HEK293 (cell line): ENCODE measurements at regions not wholly inside any gene's neighbourhood (a gene's known extent, or its start where the extent isn't known, plus 50 kb on each side); places are given as distances from the start of the nearest gene placed in this dataset.

Experiments
- CTCF ChIA-PET: fragments of 350-600 bp; formaldehyde crosslinking; extraction: SDS; loops from one replicate; lab custom pipeline; 2021; ENCODE audit warnings: antibody characterized with exemption; lab: Yijun Ruan, JAX
- POLR2A ChIA-PET: fragments of 300-600 bp; formaldehyde crosslinking; extraction: SDS; loops from one replicate; lab custom pipeline; 2020; ENCODE audit warnings: antibody characterized with exemption, inconsistent platforms; lab: Yijun Ruan, JAX
- H3K27ac ChIP-seq: fragments of 200-500 bp; sonication (Bioruptor generic); 2 replicates; pipeline ENCODE4 v1.5.1; 2014; ENCODE audit warnings: low read depth, low read length, control low read depth, inconsistent platforms; ENCODE audit errors: extremely low read depth
- H3K36me3 ChIP-seq, 2 experiments: fragments of 200-500 bp in 1 of 2; sonication (Bioruptor generic) in 1 of 2; 1 replicate in 1 of 2; 2 replicates in 1 of 2; pipeline ENCODE4 v1.5.1; 2014 to 2017; ENCODE audit warnings: inconsistent platforms in 2 of 2, low read length in 2 of 2; ENCODE audit not compliant: control insufficient read depth in 2 of 2, insufficient read depth in 1 of 2
- H3K4me1 ChIP-seq: fragments of 200-500 bp; sonication (Bioruptor generic); 2 replicates; pipeline ENCODE4 v1.5.1; 2014; ENCODE audit warnings: mild to moderate bottlenecking, low read length, inconsistent platforms; ENCODE audit not compliant: control insufficient read depth, insufficient read depth
- H3K4me3 ChIP-seq: 2 replicates; pipeline ENCODE4 v1.5.1; 2011; ENCODE audit warnings: low read depth, mild to moderate bottlenecking, control low read depth, low read length, moderate library complexity
- H3K9me3 ChIP-seq: fragments of 200-500 bp; sonication (Bioruptor generic); 2 replicates; pipeline ENCODE4 v1.5.1; 2014; ENCODE audit warnings: low read depth, low read length, inconsistent platforms; ENCODE audit not compliant: control insufficient read depth, insufficient read depth
- GLI2 ChIP-seq: fragments of 450-650 bp; formaldehyde crosslinking; IDR thresholded peaks from 2 replicates; pipeline ENCODE4; 2017; ENCODE audit warnings: missing biosample characterization, missing genetic modification characterization, low read depth, borderline replicate concordance
- TRIM28 ChIP-seq: IDR thresholded peaks from 2 replicates; pipeline ENCODE4 v1.6.1; 2011; ENCODE audit warnings: low read length, control low read depth, borderline replicate concordance
- ZNF140 ChIP-seq: fragments of 450-650 bp; formaldehyde crosslinking; IDR thresholded peaks from 2 replicates; pipeline ENCODE4 v1.5.1; 2016; ENCODE audit warnings: missing biosample characterization, missing genetic modification characterization
- ZNF169 ChIP-seq: fragments of 450-650 bp; formaldehyde crosslinking; IDR thresholded peaks from 2 replicates; pipeline ENCODE4 v1.5.1; 2016; ENCODE audit warnings: missing biosample characterization, missing genetic modification characterization
- ZNF174 ChIP-seq: fragments of 450-650 bp; formaldehyde crosslinking; IDR thresholded peaks from 2 replicates; pipeline ENCODE4 v1.5.0; 2017; ENCODE audit warnings: missing biosample characterization, mild to moderate bottlenecking, missing genetic modification characterization
- ZNF175 ChIP-seq: fragments of 450-650 bp; formaldehyde crosslinking; IDR thresholded peaks from 2 replicates; pipeline ENCODE4 v1.5.1; 2016; ENCODE audit warnings: missing biosample characterization, missing genetic modification characterization
- ZNF2 ChIP-seq: fragments of 450-650 bp; formaldehyde crosslinking; IDR thresholded peaks from 2 replicates; pipeline ENCODE4 v1.5.1; 2016; ENCODE audit warnings: missing biosample characterization, missing genetic modification characterization
- ZNF248 ChIP-seq: fragments of 450-650 bp; formaldehyde crosslinking; IDR thresholded peaks from 2 replicates; pipeline ENCODE4 v1.5.1; 2017; ENCODE audit warnings: missing biosample characterization, missing genetic modification characterization
- ZNF274 ChIP-seq, 2 experiments: fragments of 200-500 bp in 1 of 2; fragments of 450-650 bp in 1 of 2; sonication (Bioruptor generic) in 1 of 2; formaldehyde crosslinking in 1 of 2; IDR thresholded peaks; 2 replicates each; pipeline versions ENCODE4 v1.5.1 to v1.6.1; 2014 to 2016; ENCODE audit warnings: borderline replicate concordance in 1 of 2, inconsistent platforms in 1 of 2, low read length in 1 of 2, missing biosample characterization in 1 of 2, missing genetic modification characterization in 1 of 2
- ZNF324 ChIP-seq: fragments of 450-650 bp; formaldehyde crosslinking; IDR thresholded peaks from 2 replicates; pipeline ENCODE4 v1.5.1; 2016; ENCODE audit warnings: missing biosample characterization, missing genetic modification characterization
- ZNF341 ChIP-seq: fragments of 450-650 bp; formaldehyde crosslinking; IDR thresholded peaks from 2 replicates; pipeline ENCODE4; 2016; ENCODE audit warnings: low read depth, missing biosample characterization, missing genetic modification characterization
- ZNF354C ChIP-seq: fragments of 450-650 bp; formaldehyde crosslinking; IDR thresholded peaks from 2 replicates; pipeline ENCODE4 v1.5.1; 2016; ENCODE audit warnings: missing biosample characterization, missing genetic modification characterization, low read depth, borderline replicate concordance
- ZNF394 ChIP-seq: fragments of 450-650 bp; formaldehyde crosslinking; IDR thresholded peaks from 2 replicates; pipeline ENCODE4 v1.5.1; 2016; ENCODE audit warnings: missing biosample characterization, missing genetic modification characterization, mild to moderate bottlenecking, moderate library complexity, borderline replicate concordance
- ZNF654 ChIP-seq: fragments of 450-650 bp; formaldehyde crosslinking; IDR thresholded peaks from 2 replicates; pipeline ENCODE4 v1.5.1; 2016; ENCODE audit warnings: low read depth, missing biosample characterization, missing genetic modification characterization
- ZSCAN16 ChIP-seq: fragments of 450-650 bp; formaldehyde crosslinking; IDR thresholded peaks from 2 replicates; pipeline ENCODE4 v1.5.1; 2016; ENCODE audit warnings: missing biosample characterization, missing genetic modification characterization
- TF ChIP-seq, protein P1 (sequence below): fragments of 450-650 bp; formaldehyde crosslinking; conservative IDR thresholded peaks from 2 replicates; pipeline ENCODE4 v1.5.1; 2016; ENCODE audit warnings: low read depth, missing biosample characterization, missing genetic modification characterization
- TF ChIP-seq, protein P2 (sequence below): fragments of 450-650 bp; formaldehyde crosslinking; IDR thresholded peaks from 2 replicates; pipeline ENCODE4; 2016; ENCODE audit warnings: missing biosample characterization, missing genetic modification characterization
- TF ChIP-seq, protein P3 (sequence below): IDR thresholded peaks from 2 replicates; pipeline ENCODE4 v1.6.1; 2011; ENCODE audit warnings: mild to moderate bottlenecking, low read depth, low read length, borderline replicate concordance
- TF ChIP-seq, protein P4 (sequence below): fragments of 450-650 bp; formaldehyde crosslinking; conservative IDR thresholded peaks from 2 replicates; pipeline ENCODE4 v1.5.1; 2016; ENCODE audit warnings: low read depth, missing biosample characterization, missing genetic modification characterization

DNA sequence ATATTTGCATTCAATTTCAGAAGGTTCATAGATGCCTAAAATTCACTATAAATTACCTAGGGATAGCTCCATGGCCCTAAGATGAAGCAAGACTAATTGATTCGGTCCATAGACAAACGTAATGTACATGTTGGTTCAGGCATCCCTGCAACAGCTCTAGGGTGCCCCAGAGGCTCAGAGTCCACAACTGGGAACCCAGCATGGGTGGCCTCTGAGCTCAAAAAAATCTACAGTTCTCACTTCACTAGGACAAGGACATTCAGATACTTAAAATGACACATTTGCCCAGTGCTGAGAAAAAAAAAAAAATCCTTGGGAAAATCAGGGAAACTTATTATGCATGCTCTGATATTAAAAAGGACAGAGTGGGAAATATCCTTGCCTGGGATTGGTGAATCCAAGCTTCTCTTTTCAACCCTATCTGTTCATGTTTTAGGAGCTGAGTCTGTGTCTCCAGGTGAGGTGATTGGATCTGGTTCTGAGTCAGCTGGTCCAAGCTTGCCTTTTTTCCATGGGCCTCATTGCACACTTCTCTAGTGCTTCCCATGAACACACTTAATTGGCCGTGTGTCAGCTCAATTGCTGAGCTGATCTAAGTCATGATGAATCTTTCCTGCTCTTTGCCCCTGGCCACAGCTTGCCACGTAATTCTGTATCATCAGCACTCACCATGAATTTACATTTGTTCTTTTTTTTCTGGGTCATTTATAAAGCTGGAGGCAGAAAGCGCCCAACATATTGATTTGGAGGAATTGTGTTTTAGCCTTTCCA, 116.3 kb upstream of the RCN1 start:
- H3K4me1 ChIP-seq: no peaks in the 10 kb centered on the region
- H3K9me3 ChIP-seq: no peaks in the 10 kb centered on the region
- CTCF ChIA-PET: interaction anchor here (0.6 to 3.5 kb wide), 3 partner anchors 8 to 17 kb away, joined by 3 to 18 read pairs (median 9); no protein-coding TSS in a partner anchor
- H3K4me3 ChIP-seq: no peak overlapping the region
- POLR2A ChIA-PET: no interaction called here
- H3K36me3 ChIP-seq: no peaks in the 10 kb centered on the region
- no peak overlapping the region for H3K27ac ChIP-seq
- TF ChIP-seq, protein P1, sequence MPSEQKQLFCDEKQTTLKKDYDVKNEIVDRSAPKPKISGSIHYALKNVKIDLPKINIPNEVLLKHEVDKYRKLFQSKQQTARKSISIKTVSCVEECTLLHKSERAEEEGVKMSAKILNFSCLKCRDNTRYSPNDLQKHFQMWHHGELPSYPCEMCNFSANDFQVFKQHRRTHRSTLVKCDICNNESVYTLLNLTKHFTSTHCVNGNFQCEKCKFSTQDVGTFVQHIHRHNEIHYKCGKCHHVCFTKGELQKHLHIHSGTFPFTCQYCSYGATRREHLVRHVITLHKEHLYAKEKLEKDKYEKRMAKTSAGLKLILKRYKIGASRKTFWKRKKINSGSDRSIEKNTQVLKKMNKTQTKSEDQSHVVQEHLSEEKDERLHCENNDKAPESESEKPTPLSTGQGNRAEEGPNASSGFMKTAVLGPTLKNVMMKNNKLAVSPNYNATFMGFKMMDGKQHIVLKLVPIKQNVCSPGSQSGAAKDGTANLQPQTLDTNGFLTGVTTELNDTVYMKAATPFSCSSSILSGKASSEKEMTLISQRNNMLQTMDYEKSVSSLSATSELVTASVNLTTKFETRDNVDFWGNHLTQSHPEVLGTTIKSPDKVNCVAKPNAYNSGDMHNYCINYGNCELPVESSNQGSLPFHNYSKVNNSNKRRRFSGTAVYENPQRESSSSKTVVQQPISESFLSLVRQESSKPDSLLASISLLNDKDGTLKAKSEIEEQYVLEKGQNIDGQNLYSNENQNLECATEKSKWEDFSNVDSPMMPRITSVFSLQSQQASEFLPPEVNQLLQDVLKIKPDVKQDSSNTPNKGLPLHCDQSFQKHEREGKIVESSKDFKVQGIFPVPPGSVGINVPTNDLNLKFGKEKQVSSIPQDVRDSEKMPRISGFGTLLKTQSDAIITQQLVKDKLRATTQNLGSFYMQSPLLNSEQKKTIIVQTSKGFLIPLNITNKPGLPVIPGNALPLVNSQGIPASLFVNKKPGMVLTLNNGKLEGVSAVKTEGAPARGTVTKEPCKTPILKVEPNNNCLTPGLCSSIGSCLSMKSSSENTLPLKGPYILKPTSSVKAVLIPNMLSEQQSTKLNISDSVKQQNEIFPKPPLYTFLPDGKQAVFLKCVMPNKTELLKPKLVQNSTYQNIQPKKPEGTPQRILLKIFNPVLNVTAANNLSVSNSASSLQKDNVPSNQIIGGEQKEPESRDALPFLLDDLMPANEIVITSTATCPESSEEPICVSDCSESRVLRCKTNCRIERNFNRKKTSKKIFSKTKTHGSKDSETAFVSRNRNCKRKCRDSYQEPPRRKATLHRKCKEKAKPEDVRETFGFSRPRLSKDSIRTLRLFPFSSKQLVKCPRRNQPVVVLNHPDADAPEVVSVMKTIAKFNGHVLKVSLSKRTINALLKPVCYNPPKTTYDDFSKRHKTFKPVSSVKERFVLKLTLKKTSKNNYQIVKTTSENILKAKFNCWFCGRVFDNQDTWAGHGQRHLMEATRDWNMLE (tag by site-specific recombination): no peak
- TF ChIP-seq ZNF248 (tag by site-specific recombination) (no peak), ZNF394 (tag by site-specific recombination) (no peak), ZNF169 (tag by site-specific recombination) (no peak), ZNF341 (tag by site-specific recombination) (no peak), ZSCAN16 (tag by site-specific recombination) (no peak), TRIM28 (no peak), ZNF174 (no peak), ZNF274 (IDR thresholded peaks at IDR 0.05; ENCODE audit: low read length) (no peak), ZNF274 (tag by site-specific recombination; IDR thresholded peaks at IDR 0.05; ENCODE audit: borderline replicate concordance) (no peak), ZNF2 (no peak), ZNF324 (tag by site-specific recombination) (no peak), ZNF654 (no peak), ZNF140 (tag by site-specific recombination) (no peak), GLI2 (tag by site-specific recombination) (no peak), ZNF354C (tag by site-specific recombination) (no peak), ZNF175 (tag by site-specific recombination) (no peak)
- TF ChIP-seq, protein P2, sequence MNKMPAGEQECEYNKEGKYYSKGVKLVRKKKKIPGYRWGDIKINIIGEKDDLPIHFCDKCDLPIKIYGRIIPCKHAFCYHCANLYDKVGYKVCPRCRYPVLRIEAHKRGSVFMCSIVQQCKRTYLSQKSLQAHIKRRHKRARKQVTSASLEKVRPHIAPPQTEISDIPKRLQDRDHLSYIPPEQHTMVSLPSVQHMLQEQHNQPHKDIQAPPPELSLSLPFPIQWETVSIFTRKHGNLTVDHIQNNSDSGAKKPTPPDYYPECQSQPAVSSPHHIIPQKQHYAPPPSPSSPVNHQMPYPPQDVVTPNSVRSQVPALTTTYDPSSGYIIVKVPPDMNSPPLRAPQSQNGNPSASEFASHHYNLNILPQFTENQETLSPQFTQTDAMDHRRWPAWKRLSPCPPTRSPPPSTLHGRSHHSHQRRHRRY (tag by site-specific recombination): no peak
- TF ChIP-seq, protein P3, sequence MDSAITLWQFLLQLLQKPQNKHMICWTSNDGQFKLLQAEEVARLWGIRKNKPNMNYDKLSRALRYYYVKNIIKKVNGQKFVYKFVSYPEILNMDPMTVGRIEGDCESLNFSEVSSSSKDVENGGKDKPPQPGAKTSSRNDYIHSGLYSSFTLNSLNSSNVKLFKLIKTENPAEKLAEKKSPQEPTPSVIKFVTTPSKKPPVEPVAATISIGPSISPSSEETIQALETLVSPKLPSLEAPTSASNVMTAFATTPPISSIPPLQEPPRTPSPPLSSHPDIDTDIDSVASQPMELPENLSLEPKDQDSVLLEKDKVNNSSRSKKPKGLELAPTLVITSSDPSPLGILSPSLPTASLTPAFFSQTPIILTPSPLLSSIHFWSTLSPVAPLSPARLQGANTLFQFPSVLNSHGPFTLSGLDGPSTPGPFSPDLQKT: no peak
- TF ChIP-seq, protein P4, sequence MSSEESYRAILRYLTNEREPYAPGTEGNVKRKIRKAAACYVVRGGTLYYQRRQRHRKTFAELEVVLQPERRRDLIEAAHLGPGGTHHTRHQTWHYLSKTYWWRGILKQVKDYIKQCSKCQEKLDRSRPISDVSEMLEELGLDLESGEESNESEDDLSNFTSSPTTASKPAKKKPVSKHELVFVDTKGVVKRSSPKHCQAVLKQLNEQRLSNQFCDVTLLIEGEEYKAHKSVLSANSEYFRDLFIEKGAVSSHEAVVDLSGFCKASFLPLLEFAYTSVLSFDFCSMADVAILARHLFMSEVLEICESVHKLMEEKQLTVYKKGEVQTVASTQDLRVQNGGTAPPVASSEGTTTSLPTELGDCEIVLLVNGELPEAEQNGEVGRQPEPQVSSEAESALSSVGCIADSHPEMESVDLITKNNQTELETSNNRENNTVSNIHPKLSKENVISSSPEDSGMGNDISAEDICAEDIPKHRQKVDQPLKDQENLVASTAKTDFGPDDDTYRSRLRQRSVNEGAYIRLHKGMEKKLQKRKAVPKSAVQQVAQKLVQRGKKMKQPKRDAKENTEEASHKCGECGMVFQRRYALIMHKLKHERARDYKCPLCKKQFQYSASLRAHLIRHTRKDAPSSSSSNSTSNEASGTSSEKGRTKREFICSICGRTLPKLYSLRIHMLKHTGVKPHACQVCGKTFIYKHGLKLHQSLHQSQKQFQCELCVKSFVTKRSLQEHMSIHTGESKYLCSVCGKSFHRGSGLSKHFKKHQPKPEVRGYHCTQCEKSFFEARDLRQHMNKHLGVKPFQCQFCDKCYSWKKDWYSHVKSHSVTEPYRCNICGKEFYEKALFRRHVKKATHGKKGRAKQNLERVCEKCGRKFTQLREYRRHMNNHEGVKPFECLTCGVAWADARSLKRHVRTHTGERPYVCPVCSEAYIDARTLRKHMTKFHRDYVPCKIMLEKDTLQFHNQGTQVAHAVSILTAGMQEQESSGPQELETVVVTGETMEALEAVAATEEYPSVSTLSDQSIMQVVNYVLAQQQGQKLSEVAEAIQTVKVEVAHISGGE (tag by site-specific recombination): no peak
